ENCODE measurements at regions not wholly inside any gene's neighbourhood (a gene's known extent, or its start where the extent isn't known, plus 50 kb on each side); places are given as distances from the start of the nearest gene placed in this dataset.
A peak's percentile ranks its signal among the peaks of the same experiment; 100 is the strongest.

DNA sequence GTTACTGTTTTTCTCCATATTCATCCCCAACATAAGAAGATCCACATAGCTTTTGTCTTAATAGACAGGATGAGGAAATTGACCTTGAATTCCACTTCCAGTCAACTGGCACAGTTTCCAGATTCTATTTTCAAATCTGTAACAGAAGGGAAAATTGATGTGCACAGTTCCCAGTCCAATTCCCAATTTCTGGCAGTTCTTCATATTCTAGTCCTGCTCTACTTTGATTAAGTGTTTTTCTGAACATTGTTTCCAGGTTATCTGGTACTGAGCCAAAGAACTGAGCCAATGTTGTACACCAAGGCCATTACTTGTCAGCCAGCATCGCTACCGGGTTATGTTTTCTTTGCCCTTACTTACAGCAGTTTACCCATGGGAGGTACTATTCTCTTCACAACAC, 1755.4 kb downstream of the PLA2G4A start:
- no peak for DNase-seq (ENCODE audit: low spot score)
- no peaks in the 10 kb centered on the region for H3K4me1 Mint-ChIP-seq (ENCODE audit: low read depth)
- H3K27me3 Mint-ChIP-seq (ENCODE audit: low read depth), result peaks cover 5% of the 10 kb centered on the region
- no peaks in the 10 kb centered on the region for H3K9me3 Mint-ChIP-seq (ENCODE audit: low read depth)
- H3K4me3 Mint-ChIP-seq (ENCODE audit: unreplicated experiment), result no peak overlapping the region
- H3K36me3 Mint-ChIP-seq (ENCODE audit: low read depth), result no peaks in the 10 kb centered on the region
- TF ChIP-seq, protein P1, sequence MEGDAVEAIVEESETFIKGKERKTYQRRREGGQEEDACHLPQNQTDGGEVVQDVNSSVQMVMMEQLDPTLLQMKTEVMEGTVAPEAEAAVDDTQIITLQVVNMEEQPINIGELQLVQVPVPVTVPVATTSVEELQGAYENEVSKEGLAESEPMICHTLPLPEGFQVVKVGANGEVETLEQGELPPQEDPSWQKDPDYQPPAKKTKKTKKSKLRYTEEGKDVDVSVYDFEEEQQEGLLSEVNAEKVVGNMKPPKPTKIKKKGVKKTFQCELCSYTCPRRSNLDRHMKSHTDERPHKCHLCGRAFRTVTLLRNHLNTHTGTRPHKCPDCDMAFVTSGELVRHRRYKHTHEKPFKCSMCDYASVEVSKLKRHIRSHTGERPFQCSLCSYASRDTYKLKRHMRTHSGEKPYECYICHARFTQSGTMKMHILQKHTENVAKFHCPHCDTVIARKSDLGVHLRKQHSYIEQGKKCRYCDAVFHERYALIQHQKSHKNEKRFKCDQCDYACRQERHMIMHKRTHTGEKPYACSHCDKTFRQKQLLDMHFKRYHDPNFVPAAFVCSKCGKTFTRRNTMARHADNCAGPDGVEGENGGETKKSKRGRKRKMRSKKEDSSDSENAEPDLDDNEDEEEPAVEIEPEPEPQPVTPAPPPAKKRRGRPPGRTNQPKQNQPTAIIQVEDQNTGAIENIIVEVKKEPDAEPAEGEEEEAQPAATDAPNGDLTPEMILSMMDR (IDR thresholded peaks at IDR 0.05), result no peak
- no peak overlapping the region for H3K27ac Mint-ChIP-seq (ENCODE audit: unreplicated experiment)

DNA sequence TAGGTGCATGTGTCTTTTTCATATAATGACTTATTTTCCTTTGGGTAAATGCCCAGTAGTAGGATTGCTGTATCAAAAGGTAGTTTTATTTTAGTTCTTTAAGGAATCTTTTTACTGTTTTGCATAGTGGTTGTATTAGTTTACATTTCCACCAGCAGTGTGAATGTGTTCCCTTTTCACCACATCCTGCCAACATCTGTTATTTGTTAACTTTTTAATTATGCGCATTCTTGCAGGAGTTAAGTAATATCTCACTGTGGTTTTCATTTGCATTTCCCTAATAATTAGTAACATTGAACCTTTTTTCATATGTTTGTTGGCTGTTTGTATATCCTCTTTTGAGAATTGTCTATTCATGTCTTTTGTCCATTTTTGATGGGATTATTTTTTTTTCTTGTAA, 1761.9 kb downstream of the PLA2G4A start:
- peaks cover 1% of the 10 kb centered on the region for H3K27me3 Mint-ChIP-seq (ENCODE audit: low read depth)
- TF ChIP-seq, protein P1 (IDR thresholded peaks at IDR 0.05), result no peak
- no peaks in the 10 kb centered on the region for H3K36me3 Mint-ChIP-seq (ENCODE audit: low read depth)
- H3K4me3 Mint-ChIP-seq (ENCODE audit: unreplicated experiment), result no peak overlapping the region
- H3K9me3 Mint-ChIP-seq (ENCODE audit: low read depth), result peaks cover 4% of the 10 kb centered on the region
- no peaks in the 10 kb centered on the region for H3K4me1 Mint-ChIP-seq (ENCODE audit: low read depth)
- no peak for DNase-seq (ENCODE audit: low spot score)
- H3K27ac Mint-ChIP-seq (ENCODE audit: unreplicated experiment), result no peak overlapping the region

DNA sequence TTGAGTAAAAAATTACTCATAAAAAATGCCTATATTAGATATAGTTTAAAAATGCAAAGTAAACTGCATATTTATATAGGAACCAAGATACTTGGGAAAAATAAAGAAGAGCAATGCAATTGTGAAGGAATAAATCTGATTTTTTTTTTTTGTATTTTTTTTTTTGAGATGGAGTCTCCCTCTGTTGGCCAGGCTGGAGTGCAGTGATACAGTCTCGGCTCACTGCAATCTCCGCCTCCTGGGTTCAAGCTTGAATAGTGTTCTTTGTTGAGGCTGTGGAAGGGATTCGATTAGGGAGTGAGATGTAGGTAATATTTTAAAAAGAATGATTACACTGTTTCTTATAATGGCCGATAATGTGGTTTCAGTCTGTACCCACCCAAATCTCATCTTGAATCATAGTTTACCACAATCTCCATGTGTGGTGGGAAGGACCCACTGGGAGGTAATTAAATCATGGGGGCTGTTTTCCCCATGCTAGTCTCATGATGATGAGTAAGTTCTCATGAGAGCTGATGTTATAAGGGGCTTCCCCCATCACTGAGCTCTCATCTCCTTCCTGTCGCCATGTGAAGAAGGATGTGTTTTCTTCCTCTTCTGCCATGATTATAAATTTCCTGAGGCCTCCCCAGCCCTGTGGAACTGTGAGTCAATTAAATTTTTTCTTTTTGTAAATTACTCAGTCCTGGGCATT, 1765.9 kb downstream of the PLA2G4A start:
- Mint-ChIP-seq H3K36me3 (ENCODE audit: low read depth) (no peaks in the 10 kb centered on the region), H3K9me3 (ENCODE audit: low read depth) (peaks cover 4% of the 10 kb centered on the region), H3K4me1 (ENCODE audit: low read depth) (no peaks in the 10 kb centered on the region), H3K4me3 (ENCODE audit: unreplicated experiment) (no peak overlapping the region), H3K27ac (ENCODE audit: unreplicated experiment) (no peak overlapping the region), H3K27me3 (ENCODE audit: low read depth) (peaks cover 1% of the 10 kb centered on the region)
- no peak for DNase-seq (ENCODE audit: low spot score)
- TF ChIP-seq, protein P1 (IDR thresholded peaks at IDR 0.05), result peak; percentile 72

DNA sequence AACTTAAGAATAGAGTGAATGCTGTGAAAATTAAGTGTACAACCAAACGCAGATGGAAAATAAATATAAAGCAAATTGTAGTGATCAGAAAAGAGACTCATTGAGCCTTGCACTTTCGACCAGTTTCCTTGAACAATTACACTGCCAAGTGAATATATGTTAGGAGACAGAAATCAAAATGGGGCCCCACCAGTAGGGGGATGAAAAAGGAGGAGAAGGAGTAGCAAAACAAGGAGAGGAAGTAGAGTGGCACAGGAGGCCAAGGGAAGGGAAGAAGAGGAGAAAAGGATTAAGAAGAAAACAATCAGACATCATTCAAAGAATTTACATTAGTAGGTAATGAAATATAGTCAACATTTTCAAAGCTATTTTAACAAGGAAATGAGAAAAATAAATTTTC, 1770.6 kb downstream of the PLA2G4A start:
- Mint-ChIP-seq H3K36me3 (ENCODE audit: low read depth) (no peaks in the 10 kb centered on the region), H3K27me3 (ENCODE audit: low read depth) (no peaks in the 10 kb centered on the region), H3K4me3 (ENCODE audit: unreplicated experiment) (no peak overlapping the region), H3K27ac (ENCODE audit: unreplicated experiment) (no peak overlapping the region), H3K9me3 (ENCODE audit: low read depth) (no peaks in the 10 kb centered on the region), H3K4me1 (ENCODE audit: low read depth) (peaks cover 11% of the 10 kb centered on the region)
- TF ChIP-seq, protein P1 (IDR thresholded peaks at IDR 0.05), result peak; percentile 6
- no peak for DNase-seq (ENCODE audit: low spot score)

DNA sequence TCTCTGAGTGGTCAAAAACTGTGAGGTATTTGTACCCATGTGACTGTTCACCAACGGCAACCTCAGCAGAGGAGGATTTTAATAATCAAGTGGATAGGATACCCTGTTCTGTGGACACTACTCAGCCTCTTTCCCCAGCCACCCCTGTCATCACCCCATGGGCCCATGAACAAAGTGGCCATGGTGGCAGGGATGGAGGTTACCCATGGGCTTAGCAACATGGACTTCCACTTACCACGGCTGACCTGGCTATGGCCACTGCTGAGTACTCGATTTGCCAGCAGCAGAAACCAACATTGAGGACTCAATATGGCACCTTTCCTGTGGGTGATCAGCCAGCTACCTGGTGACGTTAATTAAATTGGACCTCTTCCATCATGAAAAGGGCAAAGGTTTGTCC, 1782.7 kb downstream of the PLA2G4A start:
- TF ChIP-seq, protein P1 (IDR thresholded peaks at IDR 0.05), result no peak
- Mint-ChIP-seq H3K4me3 (ENCODE audit: unreplicated experiment) (no peak overlapping the region), H3K4me1 (ENCODE audit: low read depth) (no peaks in the 10 kb centered on the region), H3K9me3 (ENCODE audit: low read depth) (peaks cover 32% of the 10 kb centered on the region), H3K27me3 (ENCODE audit: low read depth) (no peaks in the 10 kb centered on the region), H3K27ac (ENCODE audit: unreplicated experiment) (no peak overlapping the region), H3K36me3 (ENCODE audit: low read depth) (no peaks in the 10 kb centered on the region)
- DNase-seq (ENCODE audit: low spot score), result peak; percentile 51

Data from chondrocyte (in vitro differentiated cells).